ENCODE measurements at regions not wholly inside any gene's neighbourhood (a gene's known extent, or its start where the extent isn't known, plus 50 kb on each side); places are given as distances from the start of the nearest gene placed in this dataset.

- Histone ChIP-seq H3K36me3 (ENCODE audit: control insufficient read depth in 2 of 2, insufficient read depth in 2 of 2, low read length in 1 of 2) (no peaks in the 10 kb centered on the region), H2AFZ (ENCODE audit: control insufficient read depth, low read depth, low read length) (no peak overlapping the region), H3K4me1 (ENCODE audit: control insufficient read depth, insufficient read depth, low read length) (no peaks in the 10 kb centered on the region), H3K27ac (ENCODE audit: control insufficient read depth, insufficient read depth) (no peak overlapping the region), H4K20me1 (ENCODE audit: control insufficient read depth, insufficient read depth) (no peaks in the 10 kb centered on the region), H3K79me2 (ENCODE audit: control insufficient read depth, insufficient read depth, low read length) (no peaks in the 10 kb centered on the region), H3K4me3 (no peak overlapping the region), H3K9me3 (replicated peaks; ENCODE audit: control insufficient read depth, insufficient read depth, low read length) (peaks cover 3% of the 10 kb centered on the region; the same call in 2 of the 3 replicates), H3K9ac (ENCODE audit: control insufficient read depth, insufficient read depth, low read length) (no peak overlapping the region), H3K27me3 (replicated peaks in 1 of 2; ENCODE audit: control insufficient read depth in 2 of 2, insufficient read depth in 2 of 2, low read length in 1 of 2) (no peaks in the 10 kb centered on the region), H3K4me2 (ENCODE audit: control insufficient read depth, insufficient read depth) (no peak overlapping the region)
- BruUV-seq (replicated peaks), result no TSS peak
- SMC1A ChIA-PET (ENCODE audit: uncharacterized antibody, unreplicated experiment), result no interaction called here
- intact Hi-C loops (cut with micrococcal nuclease; ENCODE audit: unreplicated experiment) (no loop called here), in situ Hi-C loops (cut with MboI) (no loop called here)
- no peak for ATAC-seq
- RAD21 ChIA-PET (ENCODE audit: unreplicated experiment), result no interaction called here
- TF ChIP-seq POLR2A (IDR thresholded peaks at IDR 0.05; ENCODE audit: low read depth, low read length), result no peak
- WGBS (ENCODE audit: insufficient coverage, insufficient replicate concordance, low lambda C conversion rate, missing lambda C conversion rate), result 81% methylated on average over 2 of the region's 2 CpGs
- POLR2A ChIA-PET, result no interaction called here
- no peak for FAIRE-seq
- CTCF ChIA-PET, result no interaction called here
- DNase-seq (ENCODE audit: low read depth, low spot score), result no peak
Measured at GRCh38 chr5:111656580-111656979, 100.4 kb downstream of the NREP start.

GRCh38 chr5:111655169-111655924 lies 101.6 kb downstream of the NREP start:
- in situ Hi-C loops (cut with MboI), result no loop called here
- no peaks in the 10 kb centered on the region for H4K20me1 ChIP-seq (ENCODE audit: control insufficient read depth, insufficient read depth)
- RAD21 ChIA-PET (ENCODE audit: unreplicated experiment), result no interaction called here
- CTCF ChIA-PET, result interaction anchor here (0.9 kb wide), 1 partner anchor 491 kb away, joined by 3 read pairs; no protein-coding TSS in a partner anchor
- no peak for FAIRE-seq
- no peak overlapping the region for H2AFZ ChIP-seq (ENCODE audit: control insufficient read depth, low read depth, low read length)
- H3K36me3 ChIP-seq (ENCODE audit: control insufficient read depth in 2 of 2, insufficient read depth in 2 of 2, low read length in 1 of 2), result no peaks in the 10 kb centered on the region
- TF ChIP-seq BMI1 (IDR thresholded peaks at IDR 0.05; ENCODE audit: borderline replicate concordance), result no peak
- no peak for TF ChIP-seq ZNF207 (IDR thresholded peaks at IDR 0.05; ENCODE audit: borderline replicate concordance)
- no peak for TF ChIP-seq ELK1 (IDR thresholded peaks at IDR 0.05; ENCODE audit: low read depth, low read length)
- no peak for TF ChIP-seq PML (IDR thresholded peaks at IDR 0.05; ENCODE audit: low read length)
- no peak for TF ChIP-seq ESRRA (IDR thresholded peaks at IDR 0.05; ENCODE audit: low read length)
- TF ChIP-seq E2F4 (IDR thresholded peaks at IDR 0.05; ENCODE audit: low read depth, low read length), result no peak
- no peak for TF ChIP-seq PAX5 (IDR thresholded peaks at IDR 0.05; ENCODE audit: borderline replicate concordance, low read depth, low read length)
- no peak for TF ChIP-seq SMAD5 (IDR thresholded peaks at IDR 0.05; ENCODE audit: low read depth)
- no peak for TF ChIP-seq BCL11A (IDR thresholded peaks at IDR 0.05; ENCODE audit: low read depth, low read length)
- TF ChIP-seq HDAC6 (IDR thresholded peaks at IDR 0.05; ENCODE audit: unreplicated experiment), result no peak
- no peak for TF ChIP-seq MEF2B (IDR thresholded peaks at IDR 0.05; ENCODE audit: partially characterized antibody, poor library complexity, severe bottlenecking)
- no peak overlapping the region for H3K4me2 ChIP-seq (ENCODE audit: control insufficient read depth, insufficient read depth)
- POLR2A ChIA-PET, result no interaction called here
- no peak overlapping the region for H3K4me3 ChIP-seq
- H3K9me3 ChIP-seq (replicated peaks; ENCODE audit: control insufficient read depth, insufficient read depth, low read length), result no peaks in the 10 kb centered on the region; the same call in 2 of the 3 replicates
- H3K79me2 ChIP-seq (ENCODE audit: control insufficient read depth, insufficient read depth, low read length), result no peaks in the 10 kb centered on the region
- no TSS peak for BruUV-seq (replicated peaks)
- H3K27me3 ChIP-seq (replicated peaks in 1 of 2; ENCODE audit: control insufficient read depth in 2 of 2, insufficient read depth in 2 of 2, low read length in 1 of 2), result no peaks in the 10 kb centered on the region
- intact Hi-C loops (cut with micrococcal nuclease; ENCODE audit: unreplicated experiment), result no loop called here
- no peak overlapping the region for H3K9ac ChIP-seq (ENCODE audit: control insufficient read depth, insufficient read depth, low read length)
- WGBS (ENCODE audit: insufficient coverage, insufficient replicate concordance, low lambda C conversion rate, missing lambda C conversion rate), result 0% methylated on average over 2 of the region's 2 CpGs
- no peak for ATAC-seq
- no peaks in the 10 kb centered on the region for H3K4me1 ChIP-seq (ENCODE audit: control insufficient read depth, insufficient read depth, low read length)
- H3K27ac ChIP-seq (ENCODE audit: control insufficient read depth, insufficient read depth), result no peak overlapping the region
- DNase-seq (ENCODE audit: low read depth, low spot score), result no peak
- SMC1A ChIA-PET (ENCODE audit: uncharacterized antibody, unreplicated experiment), result interaction anchor here (1.0 kb wide), 1 partner anchor 105 kb away, joined by 3 read pairs; no protein-coding TSS in a partner anchor
